Suprapubic skin (tissue), 3 donors: ENCODE measurements at regions not wholly inside any gene's neighbourhood (a gene's known extent, or its start where the extent isn't known, plus 50 kb on each side); places are given as distances from the start of the nearest gene placed in this dataset.

Source experiments
- CTCF ChIP-seq, 2 donors: fragments of 200-600 bp in 1 of 2; fragments of 450-650 bp in 1 of 2; sonication (generic) in 1 of 2; IDR thresholded peaks; one replicate each; pipeline ENCODE4 v1.5.1; 2016 to 2019; ENCODE audit warnings: antibody characterized with exemption in 2 of 2, mild to moderate bottlenecking in 1 of 2, moderate library complexity in 1 of 2
- EP300 ChIP-seq: sonication (generic); formaldehyde crosslinking; IDR thresholded peaks from one replicate; pipeline ENCODE4 v1.6.1; 2017; ENCODE audit warnings: antibody characterized with exemption

GRCh38 chr17:14904386-14904785 is 360.7 kb downstream of the PMP22 start:
- TF ChIP-seq CTCF (IDR thresholded peaks at IDR 0.05) (no peak), EP300 (no peak)
